Body of pancreas (tissue), 4 donors: ENCODE measurements at regions not wholly inside any gene's neighbourhood (a gene's known extent, or its start where the extent isn't known, plus 50 kb on each side); places are given as distances from the start of the nearest gene placed in this dataset.

Experiments used
- POLR2A ChIP-seq, 3 donors: fragments of 450-650 bp; IDR thresholded peaks; one replicate each; pipeline ENCODE4 v1.6.1; 2016; ENCODE audit warnings: antibody characterized with exemption in 3 of 3, mild to moderate bottlenecking in 2 of 3
- TF ChIP-seq, protein P1 (sequence below), 7 experiments: fragments of 450-650 bp in 4 of 7; fragments of 200-600 bp in 3 of 7; sonication (generic) in 3 of 7; IDR thresholded peaks; one replicate each; pipeline ENCODE4 v1.5.1; 2016 to 2019; ENCODE audit warnings: antibody characterized with exemption in 7 of 7

DNA sequence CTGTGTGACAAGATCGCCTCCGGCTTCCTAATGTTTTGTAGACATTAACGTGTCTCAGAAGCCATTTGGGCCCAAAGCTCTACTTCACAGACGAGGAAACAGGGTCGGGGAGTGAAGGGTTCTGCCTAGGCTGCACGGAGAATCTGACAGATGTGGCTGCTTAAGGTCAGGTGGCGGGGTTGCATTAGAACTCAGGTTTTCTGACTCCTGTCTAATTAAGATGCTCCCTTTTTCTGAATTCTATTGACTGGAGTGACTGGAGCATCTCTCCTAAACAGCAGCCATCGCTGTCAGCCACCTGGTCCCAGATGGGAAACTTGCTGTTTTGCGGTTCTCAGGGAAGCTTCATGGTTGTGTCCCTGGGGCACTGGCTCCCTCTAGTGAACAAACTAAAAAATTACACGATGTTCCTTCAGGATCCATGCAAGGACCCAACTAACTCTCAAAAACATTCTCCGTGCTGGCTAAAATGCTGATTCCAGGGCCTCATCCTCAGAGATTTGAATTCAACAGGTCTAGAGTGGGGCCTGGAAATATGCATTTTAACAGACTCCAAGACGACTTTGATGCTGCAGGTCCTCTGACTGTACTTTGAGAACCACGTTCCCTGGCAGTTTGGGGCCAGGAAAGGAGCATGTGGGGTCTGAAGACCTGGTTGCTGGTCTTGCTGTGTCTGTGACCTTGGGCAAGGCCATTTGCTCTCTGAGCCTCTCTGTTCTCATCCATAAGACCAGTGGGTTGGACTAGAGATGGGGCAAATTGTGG, 117.4 kb downstream of the IRF8 start:
- TF ChIP-seq POLR2A (IDR thresholded peaks at IDR 0.05): no peak
- TF ChIP-seq, protein P1, sequence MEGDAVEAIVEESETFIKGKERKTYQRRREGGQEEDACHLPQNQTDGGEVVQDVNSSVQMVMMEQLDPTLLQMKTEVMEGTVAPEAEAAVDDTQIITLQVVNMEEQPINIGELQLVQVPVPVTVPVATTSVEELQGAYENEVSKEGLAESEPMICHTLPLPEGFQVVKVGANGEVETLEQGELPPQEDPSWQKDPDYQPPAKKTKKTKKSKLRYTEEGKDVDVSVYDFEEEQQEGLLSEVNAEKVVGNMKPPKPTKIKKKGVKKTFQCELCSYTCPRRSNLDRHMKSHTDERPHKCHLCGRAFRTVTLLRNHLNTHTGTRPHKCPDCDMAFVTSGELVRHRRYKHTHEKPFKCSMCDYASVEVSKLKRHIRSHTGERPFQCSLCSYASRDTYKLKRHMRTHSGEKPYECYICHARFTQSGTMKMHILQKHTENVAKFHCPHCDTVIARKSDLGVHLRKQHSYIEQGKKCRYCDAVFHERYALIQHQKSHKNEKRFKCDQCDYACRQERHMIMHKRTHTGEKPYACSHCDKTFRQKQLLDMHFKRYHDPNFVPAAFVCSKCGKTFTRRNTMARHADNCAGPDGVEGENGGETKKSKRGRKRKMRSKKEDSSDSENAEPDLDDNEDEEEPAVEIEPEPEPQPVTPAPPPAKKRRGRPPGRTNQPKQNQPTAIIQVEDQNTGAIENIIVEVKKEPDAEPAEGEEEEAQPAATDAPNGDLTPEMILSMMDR (IDR thresholded peaks at IDR 0.05): peak; percentile 62 to 83 (median 73)
